Prostate gland (tissue), 2 donors: ENCODE measurements at regions not wholly inside any gene's neighbourhood (a gene's known extent, or its start where the extent isn't known, plus 50 kb on each side); places are given as distances from the start of the nearest gene placed in this dataset.
A peak's percentile ranks its signal among the peaks of the same experiment; 100 is the strongest.

ENCODE experiments used
- DNase-seq: peaks from one replicate; pipeline ENCODE4 v3.0.0-alpha.2; 2019; ENCODE audit warnings: low spot score
- H3K27ac ChIP-seq, 2 donors: fragments of 200-600 bp; sonication (generic); 2 replicates each; pipeline ENCODE4 v1.5.1; 2017 to 2019
- H3K27me3 ChIP-seq: fragments of 200-600 bp; sonication (generic); replicated peaks from 2 replicates; pipeline ENCODE4 v1.5.1; 2019; ENCODE audit not compliant: insufficient read depth
- H3K36me3 ChIP-seq, 2 donors: fragments of 200-600 bp; sonication (generic); 1 replicate in 1 of 2; 2 replicates in 1 of 2; pipeline versions ENCODE4 v1.5.1 to v1.8.1; 2017 to 2019
- H3K4me1 ChIP-seq: fragments of 200-600 bp; sonication (generic); replicated peaks from 2 replicates; pipeline ENCODE4 v1.5.1; 2019
- H3K4me3 ChIP-seq, 2 donors: fragments of 200-600 bp; sonication (generic); 2 replicates each; pipeline ENCODE4 v1.5.1; 2017 to 2019
- H3K9me3 ChIP-seq: fragments of 200-600 bp; sonication (generic); 2 replicates; pipeline ENCODE4 v1.5.1; 2017
- POLR2A ChIP-seq: fragments of 450-650 bp; IDR thresholded peaks from one replicate; pipeline ENCODE4 v1.6.1; 2016; ENCODE audit warnings: antibody characterized with exemption, mild to moderate bottlenecking
- POLR2AphosphoS5 ChIP-seq: sonication (generic); formaldehyde crosslinking; IDR thresholded peaks from one replicate; pipeline ENCODE4 v1.6.1; 2017; ENCODE audit warnings: antibody characterized with exemption
- WGBS: methylation state at CpG from one replicate; pipeline ENCODE4 v1.1.5; 2018; 5-methylcytosine and 5-hydroxymethylcytosine counted together
- intact Hi-C: fragments of 100-400 bp; cut with DNase I; formaldehyde crosslinking; loops from one replicate; pipeline ENCODE4 v1.14.2; 2022
- TF ChIP-seq, protein P1 (sequence below), 4 experiments: fragments of 200-600 bp in 2 of 4; fragments of 450-650 bp in 2 of 4; sonication (generic) in 2 of 4; IDR thresholded peaks; 1 replicate in 3 of 4; 2 replicates in 1 of 4; pipeline ENCODE4 v1.5.1; 2016 to 2019; ENCODE audit warnings: antibody characterized with exemption in 4 of 4, mild to moderate bottlenecking in 2 of 4, moderate library complexity in 2 of 4

DNA sequence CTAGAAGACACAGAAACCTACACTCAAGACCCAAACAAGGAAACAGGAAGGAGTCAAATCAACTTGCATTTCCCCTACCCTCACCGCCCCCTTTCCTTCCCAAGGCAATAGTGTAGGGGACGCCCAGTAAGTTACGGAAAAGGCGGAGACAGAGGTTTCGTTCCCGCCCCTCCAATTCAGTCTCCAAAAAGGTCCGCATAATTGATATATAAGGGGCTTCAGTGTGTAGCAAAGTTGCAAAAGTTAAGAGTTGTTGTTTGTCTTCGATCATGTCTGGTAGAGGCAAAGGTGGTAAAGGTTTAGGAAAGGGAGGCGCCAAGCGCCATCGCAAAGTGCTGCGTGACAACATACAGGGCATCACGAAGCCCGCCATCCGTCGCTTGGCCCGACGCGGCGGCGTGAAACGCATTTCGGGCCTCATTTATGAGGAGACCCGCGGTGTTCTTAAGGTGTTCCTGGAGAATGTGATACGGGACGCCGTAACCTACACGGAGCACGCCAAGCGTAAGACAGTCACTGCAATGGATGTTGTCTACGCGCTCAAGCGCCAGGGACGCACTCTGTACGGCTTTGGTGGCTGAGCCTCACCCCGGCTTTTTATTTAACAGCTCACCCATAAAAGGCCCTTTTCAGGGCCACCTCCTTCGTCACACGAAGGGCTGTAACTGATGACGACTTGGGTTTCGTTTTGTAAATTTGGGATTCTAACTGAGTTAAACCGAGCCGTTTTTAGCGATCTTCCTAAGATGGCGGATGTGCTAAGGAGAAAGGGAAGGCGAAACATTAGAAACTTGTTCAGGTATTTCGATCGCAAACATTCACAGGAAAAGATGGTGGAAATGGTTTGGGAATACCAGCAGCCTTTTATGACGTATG lies 124.6 kb upstream of the BTN3A2 start:
- intact Hi-C loops, result no loop called here
- peak overlapping the region; percentile 33 to 38 for H3K4me3 ChIP-seq
- no peaks in the 10 kb centered on the region for H3K36me3 ChIP-seq
- peak overlapping the region; percentile 56 to 65 for H3K27ac ChIP-seq
- peak; percentile 59 for DNase-seq
- no peaks in the 10 kb centered on the region for H3K9me3 ChIP-seq
- no peaks in the 10 kb centered on the region for H3K27me3 ChIP-seq
- WGBS, result under 1% methylated on average over 49 of the region's 49 CpGs
- peak; percentile 83 for TF ChIP-seq POLR2A
- TF ChIP-seq, protein P1, sequence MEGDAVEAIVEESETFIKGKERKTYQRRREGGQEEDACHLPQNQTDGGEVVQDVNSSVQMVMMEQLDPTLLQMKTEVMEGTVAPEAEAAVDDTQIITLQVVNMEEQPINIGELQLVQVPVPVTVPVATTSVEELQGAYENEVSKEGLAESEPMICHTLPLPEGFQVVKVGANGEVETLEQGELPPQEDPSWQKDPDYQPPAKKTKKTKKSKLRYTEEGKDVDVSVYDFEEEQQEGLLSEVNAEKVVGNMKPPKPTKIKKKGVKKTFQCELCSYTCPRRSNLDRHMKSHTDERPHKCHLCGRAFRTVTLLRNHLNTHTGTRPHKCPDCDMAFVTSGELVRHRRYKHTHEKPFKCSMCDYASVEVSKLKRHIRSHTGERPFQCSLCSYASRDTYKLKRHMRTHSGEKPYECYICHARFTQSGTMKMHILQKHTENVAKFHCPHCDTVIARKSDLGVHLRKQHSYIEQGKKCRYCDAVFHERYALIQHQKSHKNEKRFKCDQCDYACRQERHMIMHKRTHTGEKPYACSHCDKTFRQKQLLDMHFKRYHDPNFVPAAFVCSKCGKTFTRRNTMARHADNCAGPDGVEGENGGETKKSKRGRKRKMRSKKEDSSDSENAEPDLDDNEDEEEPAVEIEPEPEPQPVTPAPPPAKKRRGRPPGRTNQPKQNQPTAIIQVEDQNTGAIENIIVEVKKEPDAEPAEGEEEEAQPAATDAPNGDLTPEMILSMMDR (IDR thresholded peaks at IDR 0.05), result no peak
- TF ChIP-seq POLR2AphosphoS5, result peak; percentile 76
- no peaks in the 10 kb centered on the region for H3K4me1 ChIP-seq

DNA sequence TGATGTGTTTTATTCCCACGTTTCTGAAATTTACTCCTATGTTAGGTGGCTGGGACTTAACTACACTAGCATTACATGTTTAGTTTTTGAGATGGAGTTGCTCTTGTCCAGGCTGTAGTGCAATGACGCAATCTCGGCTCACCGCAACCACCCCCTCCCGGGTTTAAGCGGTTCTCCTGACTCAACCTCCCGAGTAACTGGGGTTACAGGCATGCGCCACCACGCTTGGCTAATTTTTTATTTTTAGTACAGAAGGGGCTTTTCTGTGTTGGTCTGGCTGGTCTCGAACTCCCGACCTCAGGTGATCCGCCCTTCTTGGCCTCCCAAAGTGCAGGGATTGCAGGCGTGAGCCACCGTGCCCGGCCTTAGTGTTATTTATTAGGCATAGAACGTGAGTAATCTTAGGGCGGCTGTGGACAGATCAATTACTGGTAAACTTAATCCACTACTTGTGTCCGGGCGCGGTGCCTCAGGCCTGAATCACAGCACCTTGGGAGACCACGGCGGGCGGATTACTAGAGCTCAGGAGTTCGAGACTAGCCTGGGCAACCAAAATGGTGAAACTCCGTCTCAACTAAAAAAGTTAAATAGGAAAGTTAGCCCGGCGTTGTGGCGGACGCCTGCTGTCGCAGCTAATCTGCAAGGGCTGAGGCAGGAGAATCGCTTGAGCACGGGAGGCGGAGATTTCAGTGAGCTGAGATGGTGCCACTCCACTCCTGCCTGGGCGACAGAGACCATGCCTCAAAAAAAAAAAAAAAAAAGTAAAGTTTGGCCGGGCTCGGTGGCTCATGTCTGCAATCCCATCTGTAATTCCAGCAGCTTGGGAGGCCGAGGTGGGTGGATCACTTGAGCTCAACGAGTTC lies 123.7 kb upstream of the BTN3A2 start:
- Histone ChIP-seq H3K4me3 (peak overlapping the region; percentile 33 to 38), H3K27me3 (no peaks in the 10 kb centered on the region), H3K9me3 (no peaks in the 10 kb centered on the region), H3K27ac (peak overlapping the region; percentile 56 to 65), H3K4me1 (no peaks in the 10 kb centered on the region), H3K36me3 (no peaks in the 10 kb centered on the region)
- no peak for TF ChIP-seq POLR2AphosphoS5
- TF ChIP-seq, protein P1 (IDR thresholded peaks at IDR 0.05), result no peak
- TF ChIP-seq POLR2A, result no peak
- no peak for DNase-seq
- intact Hi-C loops, result no loop called here
- 37% methylated on average over 38 of the region's 38 CpGs for WGBS

DNA sequence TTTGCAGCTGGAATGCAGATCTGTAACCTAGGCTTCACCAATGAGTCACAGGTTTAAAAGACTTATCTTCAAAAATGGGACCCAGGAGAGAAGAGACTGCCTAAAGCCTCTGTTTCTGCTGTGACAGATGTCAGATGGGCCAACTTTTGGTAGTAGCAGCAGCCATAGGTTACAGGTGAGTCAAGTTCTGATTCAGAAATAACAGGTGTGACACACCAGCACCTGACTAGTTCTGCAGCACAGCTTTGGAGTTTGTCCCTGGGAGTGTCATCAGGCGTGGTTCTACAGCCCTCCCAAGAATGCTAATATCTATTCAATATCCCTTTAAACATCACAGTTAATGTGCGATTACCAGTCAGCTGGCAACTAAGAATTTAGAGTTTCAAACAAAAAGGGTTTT lies 121.9 kb upstream of the BTN3A2 start:
- H3K36me3 ChIP-seq, result no peaks in the 10 kb centered on the region
- H3K4me3 ChIP-seq, result no peak overlapping the region
- TF ChIP-seq POLR2AphosphoS5 (no peak), POLR2A (no peak)
- TF ChIP-seq, protein P1 (IDR thresholded peaks at IDR 0.05), result no peak
- H3K27ac ChIP-seq, result no peak overlapping the region
- WGBS, result 67% methylated on average over 2 of the region's 2 CpGs
- no peaks in the 10 kb centered on the region for H3K4me1 ChIP-seq
- intact Hi-C loops, result no loop called here
- no peak for DNase-seq
- H3K9me3 ChIP-seq, result no peaks in the 10 kb centered on the region
- no peaks in the 10 kb centered on the region for H3K27me3 ChIP-seq

DNA sequence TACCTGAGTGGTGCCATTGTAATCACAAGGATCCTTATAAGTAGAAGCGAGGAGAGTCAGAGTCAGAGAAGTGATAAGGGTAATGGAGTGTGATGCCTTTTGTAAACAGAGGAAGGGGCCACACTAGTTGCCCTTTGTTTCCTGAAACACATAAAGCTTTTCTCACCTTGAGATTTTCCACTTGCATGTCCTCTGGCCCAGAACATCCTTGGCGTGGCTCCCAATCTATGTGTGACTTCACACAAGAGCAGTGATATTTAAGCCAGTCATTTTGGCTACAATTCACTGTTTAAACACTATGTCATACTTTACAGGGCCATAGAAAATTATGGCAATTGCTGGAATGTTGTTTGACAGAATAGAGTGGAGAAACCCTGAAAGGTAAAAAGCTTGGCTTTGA lies 121.2 kb upstream of the BTN3A2 start:
- Histone ChIP-seq H3K27ac (no peak overlapping the region), H3K4me1 (no peaks in the 10 kb centered on the region), H3K9me3 (no peaks in the 10 kb centered on the region), H3K36me3 (no peaks in the 10 kb centered on the region), H3K4me3 (no peak overlapping the region), H3K27me3 (no peaks in the 10 kb centered on the region)
- WGBS, result 69% methylated on average over 2 of the region's 2 CpGs
- DNase-seq, result no peak
- no peak for TF ChIP-seq POLR2A
- TF ChIP-seq, protein P1 (IDR thresholded peaks at IDR 0.05), result no peak
- TF ChIP-seq POLR2AphosphoS5, result no peak
- intact Hi-C loops, result no loop called here
